Fibroblast of lung (primary cell): ENCODE measurements at regions not wholly inside any gene's neighbourhood (a gene's known extent, or its start where the extent isn't known, plus 50 kb on each side); places are given as distances from the start of the nearest gene placed in this dataset.

Source experiments
- CTCF ChIP-seq, 2 donors: IDR thresholded peaks in 1 of 2; conservative IDR thresholded peaks in 1 of 2; 1 replicate in 1 of 2; 2 replicates in 1 of 2; pipeline ENCODE4 v1.5.1; 2011 to 2012; ENCODE audit warnings: low read length in 2 of 2, control low read depth in 1 of 2, inconsistent platforms in 1 of 2, low read depth in 1 of 2, mild to moderate bottlenecking in 1 of 2
- EZH2 ChIP-seq: IDR thresholded peaks from 2 replicates; pipeline ENCODE4 v1.5.1; 2012; ENCODE audit warnings: low read length, control low read depth, mild to moderate bottlenecking; ENCODE audit errors: missing control alignments

DNA sequence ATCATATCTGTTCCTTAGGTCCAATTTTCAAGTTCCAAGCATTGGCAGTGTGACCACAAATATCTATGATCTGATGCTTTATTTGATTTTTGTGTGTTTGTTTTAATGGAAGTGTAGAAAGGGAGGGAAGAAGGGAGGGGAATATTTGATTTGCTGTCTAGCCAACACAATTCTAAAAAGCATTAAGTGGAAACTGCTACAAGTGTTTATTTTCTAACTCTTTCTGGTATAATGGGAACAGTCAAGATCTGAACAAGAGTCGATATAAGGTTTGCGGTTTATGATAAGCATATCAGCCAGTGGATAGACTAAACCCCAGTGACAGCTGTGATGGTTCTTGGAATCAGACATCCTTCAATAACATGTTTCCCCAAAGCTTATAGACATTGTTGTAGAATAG is 267.8 kb upstream of the SNX7 start:
- TF ChIP-seq EZH2: no peak
- TF ChIP-seq CTCF (conservative IDR thresholded peaks at IDR 0.05 in 1 of 2, IDR thresholded peaks at IDR 0.05 in 1 of 2; ENCODE audit: low read depth in 1 of 2, low read length in 2 of 2): no peak
